GM23338 (cell line): ENCODE measurements at regions not wholly inside any gene's neighbourhood (a gene's known extent, or its start where the extent isn't known, plus 50 kb on each side); places are given as distances from the start of the nearest gene placed in this dataset.

Source experiments
- CREB1 ChIP-seq: fragments of 250-450 bp; sonication (Bioruptor Pico); IDR thresholded peaks from 2 replicates; pipeline ENCODE4 v1.5.0; 2020; ENCODE audit warnings: low read depth, mild to moderate bottlenecking, moderate library complexity
- CTCF ChIP-seq, 2 experiments: fragments of 200-600 bp in 1 of 2; sonication (generic) in 1 of 2; conservative IDR thresholded peaks; 2 replicates each; pipeline versions ENCODE4 v1.5.1 to v1.6.1; 2016 to 2017; ENCODE audit warnings: antibody characterized with exemption in 2 of 2, low read depth in 2 of 2, mild to moderate bottlenecking in 2 of 2, moderate library complexity in 1 of 2
- EZH2 ChIP-seq: fragments of 200-600 bp; sonication (generic); IDR thresholded peaks from one replicate; pipeline ENCODE4 v1.8.0; 2017; ENCODE audit warnings: antibody characterized with exemption, mild to moderate bottlenecking, low read depth; ENCODE audit not compliant: unreplicated experiment
- EZH2phosphoT487 ChIP-seq: fragments of 200-600 bp; sonication (generic); IDR thresholded peaks from one replicate; pipeline ENCODE4 v1.8.1; 2018; ENCODE audit warnings: antibody characterized with exemption; ENCODE audit not compliant: unreplicated experiment
- JUNB ChIP-seq: IDR thresholded peaks from one replicate; pipeline ENCODE4 v1.6.1; 2016; ENCODE audit warnings: antibody characterized with exemption; ENCODE audit not compliant: unreplicated experiment
- NANOG ChIP-seq: IDR thresholded peaks from 2 replicates; pipeline ENCODE4 v1.6.1; 2016; ENCODE audit warnings: antibody characterized with exemption, borderline replicate concordance
- POLR2AphosphoS5 ChIP-seq: IDR thresholded peaks from 2 replicates; pipeline ENCODE4 v1.6.1; 2016; ENCODE audit warnings: antibody characterized with exemption, low read depth
- STAT1 ChIP-seq: IDR thresholded peaks from one replicate; pipeline ENCODE4 v1.6.1; 2016; ENCODE audit warnings: antibody characterized with exemption; ENCODE audit not compliant: unreplicated experiment
- ZNF114 ChIP-seq: fragments of 250-450 bp; sonication (Bioruptor Pico); IDR thresholded peaks from 2 replicates; pipeline ENCODE4 v1.5.0; 2020; ENCODE audit warnings: mild to moderate bottlenecking, moderate library complexity
- ZNF331 ChIP-seq: fragments of 250-450 bp; sonication (Bioruptor Pico); IDR thresholded peaks from 2 replicates; pipeline ENCODE4 v1.5.0; 2020; ENCODE audit warnings: low read depth, mild to moderate bottlenecking, moderate library complexity
- TF ChIP-seq, protein P1 (sequence below): IDR thresholded peaks from one replicate; pipeline ENCODE4 v1.6.1; 2018; ENCODE audit warnings: antibody characterized with exemption; ENCODE audit not compliant: unreplicated experiment
- TF ChIP-seq, protein P2 (sequence below): IDR thresholded peaks from 2 replicates; pipeline ENCODE4 v1.6.1; 2016; ENCODE audit warnings: antibody characterized with exemption

- no peak for TF ChIP-seq CTCF (conservative IDR thresholded peaks at IDR 0.05; ENCODE audit: low read depth in 2 of 2)
- no peak for TF ChIP-seq CREB1 (CRISPR knock-in tag)
- TF ChIP-seq, protein P1, sequence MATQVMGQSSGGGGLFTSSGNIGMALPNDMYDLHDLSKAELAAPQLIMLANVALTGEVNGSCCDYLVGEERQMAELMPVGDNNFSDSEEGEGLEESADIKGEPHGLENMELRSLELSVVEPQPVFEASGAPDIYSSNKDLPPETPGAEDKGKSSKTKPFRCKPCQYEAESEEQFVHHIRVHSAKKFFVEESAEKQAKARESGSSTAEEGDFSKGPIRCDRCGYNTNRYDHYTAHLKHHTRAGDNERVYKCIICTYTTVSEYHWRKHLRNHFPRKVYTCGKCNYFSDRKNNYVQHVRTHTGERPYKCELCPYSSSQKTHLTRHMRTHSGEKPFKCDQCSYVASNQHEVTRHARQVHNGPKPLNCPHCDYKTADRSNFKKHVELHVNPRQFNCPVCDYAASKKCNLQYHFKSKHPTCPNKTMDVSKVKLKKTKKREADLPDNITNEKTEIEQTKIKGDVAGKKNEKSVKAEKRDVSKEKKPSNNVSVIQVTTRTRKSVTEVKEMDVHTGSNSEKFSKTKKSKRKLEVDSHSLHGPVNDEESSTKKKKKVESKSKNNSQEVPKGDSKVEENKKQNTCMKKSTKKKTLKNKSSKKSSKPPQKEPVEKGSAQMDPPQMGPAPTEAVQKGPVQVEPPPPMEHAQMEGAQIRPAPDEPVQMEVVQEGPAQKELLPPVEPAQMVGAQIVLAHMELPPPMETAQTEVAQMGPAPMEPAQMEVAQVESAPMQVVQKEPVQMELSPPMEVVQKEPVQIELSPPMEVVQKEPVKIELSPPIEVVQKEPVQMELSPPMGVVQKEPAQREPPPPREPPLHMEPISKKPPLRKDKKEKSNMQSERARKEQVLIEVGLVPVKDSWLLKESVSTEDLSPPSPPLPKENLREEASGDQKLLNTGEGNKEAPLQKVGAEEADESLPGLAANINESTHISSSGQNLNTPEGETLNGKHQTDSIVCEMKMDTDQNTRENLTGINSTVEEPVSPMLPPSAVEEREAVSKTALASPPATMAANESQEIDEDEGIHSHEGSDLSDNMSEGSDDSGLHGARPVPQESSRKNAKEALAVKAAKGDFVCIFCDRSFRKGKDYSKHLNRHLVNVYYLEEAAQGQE, result no peak
- no peak for TF ChIP-seq EZH2
- TF ChIP-seq JUNB, result no peak
- TF ChIP-seq POLR2AphosphoS5, result no peak
- TF ChIP-seq, protein P2, sequence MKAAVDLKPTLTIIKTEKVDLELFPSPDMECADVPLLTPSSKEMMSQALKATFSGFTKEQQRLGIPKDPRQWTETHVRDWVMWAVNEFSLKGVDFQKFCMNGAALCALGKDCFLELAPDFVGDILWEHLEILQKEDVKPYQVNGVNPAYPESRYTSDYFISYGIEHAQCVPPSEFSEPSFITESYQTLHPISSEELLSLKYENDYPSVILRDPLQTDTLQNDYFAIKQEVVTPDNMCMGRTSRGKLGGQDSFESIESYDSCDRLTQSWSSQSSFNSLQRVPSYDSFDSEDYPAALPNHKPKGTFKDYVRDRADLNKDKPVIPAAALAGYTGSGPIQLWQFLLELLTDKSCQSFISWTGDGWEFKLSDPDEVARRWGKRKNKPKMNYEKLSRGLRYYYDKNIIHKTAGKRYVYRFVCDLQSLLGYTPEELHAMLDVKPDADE, result no peak
- no peak for TF ChIP-seq STAT1
- TF ChIP-seq ZNF331 (CRISPR knock-in tag), result no peak
- TF ChIP-seq EZH2phosphoT487, result no peak
- no peak for TF ChIP-seq NANOG
- no peak for TF ChIP-seq ZNF114 (CRISPR knock-in tag)
These were observed 72.9 kb upstream of the DIAPH2 start for GRCh38 chrX:96611619-96612362.
